ENCODE measurements at regions not wholly inside any gene's neighbourhood (a gene's known extent, or its start where the extent isn't known, plus 50 kb on each side); places are given as distances from the start of the nearest gene placed in this dataset.

DNA sequence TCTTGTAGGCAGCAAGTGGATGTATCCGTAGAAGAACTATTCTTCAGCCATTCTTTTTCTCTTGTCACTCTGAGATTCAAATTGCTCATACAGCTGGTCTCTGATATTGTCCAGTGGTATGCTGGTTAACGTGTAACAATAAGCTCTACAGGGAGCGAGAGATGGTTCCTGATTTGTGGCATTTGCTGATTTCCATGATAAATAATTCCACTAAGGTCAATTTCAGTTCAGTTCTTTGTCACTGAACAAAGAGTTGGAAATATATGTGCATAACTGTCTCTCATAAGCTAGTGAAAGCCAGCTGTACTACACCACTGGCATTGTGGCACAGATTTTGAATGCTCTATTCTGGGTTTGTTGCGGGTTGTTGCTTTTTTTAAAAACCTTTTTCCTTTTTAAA, 131.7 kb downstream of the MTHFS start:
- TF ChIP-seq, protein P1, sequence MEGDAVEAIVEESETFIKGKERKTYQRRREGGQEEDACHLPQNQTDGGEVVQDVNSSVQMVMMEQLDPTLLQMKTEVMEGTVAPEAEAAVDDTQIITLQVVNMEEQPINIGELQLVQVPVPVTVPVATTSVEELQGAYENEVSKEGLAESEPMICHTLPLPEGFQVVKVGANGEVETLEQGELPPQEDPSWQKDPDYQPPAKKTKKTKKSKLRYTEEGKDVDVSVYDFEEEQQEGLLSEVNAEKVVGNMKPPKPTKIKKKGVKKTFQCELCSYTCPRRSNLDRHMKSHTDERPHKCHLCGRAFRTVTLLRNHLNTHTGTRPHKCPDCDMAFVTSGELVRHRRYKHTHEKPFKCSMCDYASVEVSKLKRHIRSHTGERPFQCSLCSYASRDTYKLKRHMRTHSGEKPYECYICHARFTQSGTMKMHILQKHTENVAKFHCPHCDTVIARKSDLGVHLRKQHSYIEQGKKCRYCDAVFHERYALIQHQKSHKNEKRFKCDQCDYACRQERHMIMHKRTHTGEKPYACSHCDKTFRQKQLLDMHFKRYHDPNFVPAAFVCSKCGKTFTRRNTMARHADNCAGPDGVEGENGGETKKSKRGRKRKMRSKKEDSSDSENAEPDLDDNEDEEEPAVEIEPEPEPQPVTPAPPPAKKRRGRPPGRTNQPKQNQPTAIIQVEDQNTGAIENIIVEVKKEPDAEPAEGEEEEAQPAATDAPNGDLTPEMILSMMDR (IDR thresholded peaks at IDR 0.05) = no peak
- TF ChIP-seq POLR2A (IDR thresholded peaks at IDR 0.05) = no peak

Data from uterus (tissue), 2 donors.